Liver (tissue), 7 donors: ENCODE measurements at regions not wholly inside any gene's neighbourhood (a gene's known extent, or its start where the extent isn't known, plus 50 kb on each side); places are given as distances from the start of the nearest gene placed in this dataset.

Experiments used
- DNase-seq: peaks from one replicate; pipeline ENCODE4 v3.0.0-alpha.2; 2017; ENCODE audit warnings: low spot score
- H3K27ac ChIP-seq, 2 donors: one replicate each; pipeline ENCODE4 v1.7.0; 2013; ENCODE audit warnings: inconsistent platforms in 2 of 2, low read length in 2 of 2, control low read depth in 1 of 2, low read depth in 1 of 2, mild to moderate bottlenecking in 1 of 2
- H3K27me3 ChIP-seq, 4 donors: one replicate each; pipeline versions ENCODE4 v1.6.1 to v1.7.0; 2013; ENCODE audit warnings: low read length in 3 of 4, inconsistent platforms in 1 of 4, mild to moderate bottlenecking in 1 of 4, moderate library complexity in 1 of 4; ENCODE audit not compliant: control insufficient read depth in 4 of 4, insufficient read depth in 4 of 4
- H3K36me3 ChIP-seq, 4 donors: one replicate each; pipeline versions ENCODE4 v1.6.1 to v1.7.0; 2013; ENCODE audit warnings: low read length in 3 of 4, mild to moderate bottlenecking in 3 of 4, low read depth in 1 of 4, moderate library complexity in 1 of 4; ENCODE audit not compliant: control insufficient read depth in 4 of 4, insufficient read depth in 3 of 4
- H3K4me1 ChIP-seq, 4 donors: one replicate each; pipeline versions ENCODE4 v1.6.1 to v1.7.0; 2013; ENCODE audit warnings: low read length in 3 of 4, mild to moderate bottlenecking in 3 of 4, moderate library complexity in 1 of 4; ENCODE audit not compliant: control insufficient read depth in 4 of 4, insufficient read depth in 4 of 4
- H3K4me3 ChIP-seq, 3 donors: one replicate each; pipeline versions ENCODE4 v1.6.1 to v1.7.0; 2013; ENCODE audit warnings: low read length in 3 of 3, control low read depth in 1 of 3, low read depth in 1 of 3, mild to moderate bottlenecking in 1 of 3
- H3K9ac ChIP-seq, 2 donors: one replicate each; pipeline ENCODE4 v1.7.0; 2013; ENCODE audit warnings: low read length in 2 of 2, mild to moderate bottlenecking in 2 of 2, moderate library complexity in 2 of 2, control low read depth in 1 of 2, low read depth in 1 of 2
- H3K9me3 ChIP-seq, 4 donors: one replicate each; pipeline versions ENCODE4 v1.6.1 to v1.7.0; 2013; ENCODE audit warnings: low read length in 3 of 4; ENCODE audit not compliant: control insufficient read depth in 4 of 4
- EGR1 ChIP-seq, 2 donors: IDR thresholded peaks; 2 replicates each; pipeline ENCODE4 v1.6.1; 2016 to 2018; ENCODE audit warnings: antibody characterized with exemption in 2 of 2, low read depth in 2 of 2
- FOXA1 ChIP-seq: IDR thresholded peaks from 2 replicates; pipeline ENCODE4 v1.6.1; 2016; ENCODE audit warnings: antibody characterized with exemption
- FOXA2 ChIP-seq: IDR thresholded peaks from 2 replicates; pipeline ENCODE4 v1.6.1; 2016; ENCODE audit warnings: antibody characterized with exemption
- GABPA ChIP-seq, 2 donors: IDR thresholded peaks in 1 of 2; conservative IDR thresholded peaks in 1 of 2; 2 replicates each; pipeline ENCODE4 v1.6.1; 2016; ENCODE audit warnings: antibody characterized with exemption in 2 of 2, mild to moderate bottlenecking in 1 of 2, moderate library complexity in 1 of 2
- HNF4A ChIP-seq, 2 donors: conservative IDR thresholded peaks; 2 replicates each; pipeline ENCODE4 v1.6.1; 2016; ENCODE audit warnings: antibody characterized with exemption in 2 of 2, mild to moderate bottlenecking in 2 of 2
- JUND ChIP-seq, 2 donors: IDR thresholded peaks; 2 replicates each; pipeline ENCODE4 v1.6.1; 2016; ENCODE audit warnings: antibody characterized with exemption in 2 of 2
- NR2F2 ChIP-seq: IDR thresholded peaks from 2 replicates; pipeline ENCODE4 v1.6.1; 2016; ENCODE audit warnings: antibody characterized with exemption
- RAD21 ChIP-seq, 2 donors: IDR thresholded peaks; 2 replicates each; pipeline ENCODE4 v1.6.1; 2016; ENCODE audit warnings: antibody characterized with exemption in 2 of 2, mild to moderate bottlenecking in 2 of 2
- RXRA ChIP-seq, 2 donors: IDR thresholded peaks; 2 replicates each; pipeline ENCODE4 v1.6.1; 2017 to 2018; ENCODE audit warnings: antibody characterized with exemption in 2 of 2, mild to moderate bottlenecking in 1 of 2
- SP1 ChIP-seq: IDR thresholded peaks from 2 replicates; pipeline ENCODE4 v1.6.1; 2018; ENCODE audit warnings: antibody characterized with exemption, mild to moderate bottlenecking
- TAF1 ChIP-seq: conservative IDR thresholded peaks from 2 replicates; pipeline ENCODE4 v1.6.1; 2016; ENCODE audit warnings: antibody characterized with exemption, mild to moderate bottlenecking
- YY1 ChIP-seq: IDR thresholded peaks from 2 replicates; pipeline ENCODE4 v1.6.1; 2016; ENCODE audit warnings: antibody characterized with exemption, mild to moderate bottlenecking
- WGBS: extraction: QIAGEN DNeasy Blood & Tissue Kit; methylation state at CpG from one replicate; pipeline ENCODE4 v1.1.7; 2013; 5-methylcytosine and 5-hydroxymethylcytosine counted together
- TF ChIP-seq, protein P1 (sequence below): IDR thresholded peaks from 2 replicates; pipeline ENCODE4 v1.6.1; 2016; ENCODE audit warnings: antibody characterized with exemption
- TF ChIP-seq, protein P2 (sequence below): IDR thresholded peaks from 2 replicates; pipeline ENCODE4 v1.6.1; 2016; ENCODE audit warnings: antibody characterized with exemption, mild to moderate bottlenecking
- TF ChIP-seq, protein P3 (sequence below): IDR thresholded peaks from 2 replicates; pipeline ENCODE4 v1.6.1; 2016; ENCODE audit warnings: antibody characterized with exemption
- donor health status: healthy.
- donor health status: healthy.
- donor health status: healthy.
- donor health status: healthy.

DNA sequence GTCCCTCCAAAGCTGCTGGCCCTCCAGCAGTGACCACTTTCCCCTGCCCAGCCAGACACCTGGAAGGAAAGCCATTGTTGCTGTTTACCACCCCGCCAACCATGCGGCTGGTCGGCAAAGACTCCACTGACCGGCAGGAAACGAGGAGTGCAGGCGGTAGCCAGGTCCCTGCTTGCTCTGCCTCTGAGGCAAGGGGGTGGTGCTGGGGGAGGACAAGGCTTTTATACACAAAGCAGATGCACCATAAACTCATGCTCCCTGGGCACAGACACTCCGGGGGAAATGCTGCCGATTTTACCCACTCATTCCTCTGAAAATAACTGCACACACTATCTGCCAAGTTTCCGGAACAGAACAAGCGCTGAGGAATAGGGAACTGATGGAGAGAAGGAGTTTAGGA, 62.8 kb upstream of the GRIN2A start:
- no peaks in the 10 kb centered on the region for H3K27me3 ChIP-seq
- WGBS, result 69% methylated on average over 10 of the region's 10 CpGs
- no peak for DNase-seq
- no peak overlapping the region for H3K4me3 ChIP-seq
- no peaks in the 10 kb centered on the region for H3K9me3 ChIP-seq
- no peak overlapping the region for H3K9ac ChIP-seq
- no peak for TF ChIP-seq FOXA2
- no peak for TF ChIP-seq YY1
- TF ChIP-seq HNF4A (conservative IDR thresholded peaks at IDR 0.05), result no peak
- TF ChIP-seq, protein P1, sequence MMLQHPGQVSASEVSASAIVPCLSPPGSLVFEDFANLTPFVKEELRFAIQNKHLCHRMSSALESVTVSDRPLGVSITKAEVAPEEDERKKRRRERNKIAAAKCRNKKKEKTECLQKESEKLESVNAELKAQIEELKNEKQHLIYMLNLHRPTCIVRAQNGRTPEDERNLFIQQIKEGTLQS, result no peak
- TF ChIP-seq, protein P2, sequence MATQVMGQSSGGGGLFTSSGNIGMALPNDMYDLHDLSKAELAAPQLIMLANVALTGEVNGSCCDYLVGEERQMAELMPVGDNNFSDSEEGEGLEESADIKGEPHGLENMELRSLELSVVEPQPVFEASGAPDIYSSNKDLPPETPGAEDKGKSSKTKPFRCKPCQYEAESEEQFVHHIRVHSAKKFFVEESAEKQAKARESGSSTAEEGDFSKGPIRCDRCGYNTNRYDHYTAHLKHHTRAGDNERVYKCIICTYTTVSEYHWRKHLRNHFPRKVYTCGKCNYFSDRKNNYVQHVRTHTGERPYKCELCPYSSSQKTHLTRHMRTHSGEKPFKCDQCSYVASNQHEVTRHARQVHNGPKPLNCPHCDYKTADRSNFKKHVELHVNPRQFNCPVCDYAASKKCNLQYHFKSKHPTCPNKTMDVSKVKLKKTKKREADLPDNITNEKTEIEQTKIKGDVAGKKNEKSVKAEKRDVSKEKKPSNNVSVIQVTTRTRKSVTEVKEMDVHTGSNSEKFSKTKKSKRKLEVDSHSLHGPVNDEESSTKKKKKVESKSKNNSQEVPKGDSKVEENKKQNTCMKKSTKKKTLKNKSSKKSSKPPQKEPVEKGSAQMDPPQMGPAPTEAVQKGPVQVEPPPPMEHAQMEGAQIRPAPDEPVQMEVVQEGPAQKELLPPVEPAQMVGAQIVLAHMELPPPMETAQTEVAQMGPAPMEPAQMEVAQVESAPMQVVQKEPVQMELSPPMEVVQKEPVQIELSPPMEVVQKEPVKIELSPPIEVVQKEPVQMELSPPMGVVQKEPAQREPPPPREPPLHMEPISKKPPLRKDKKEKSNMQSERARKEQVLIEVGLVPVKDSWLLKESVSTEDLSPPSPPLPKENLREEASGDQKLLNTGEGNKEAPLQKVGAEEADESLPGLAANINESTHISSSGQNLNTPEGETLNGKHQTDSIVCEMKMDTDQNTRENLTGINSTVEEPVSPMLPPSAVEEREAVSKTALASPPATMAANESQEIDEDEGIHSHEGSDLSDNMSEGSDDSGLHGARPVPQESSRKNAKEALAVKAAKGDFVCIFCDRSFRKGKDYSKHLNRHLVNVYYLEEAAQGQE, result no peak
- H3K27ac ChIP-seq, result no peak overlapping the region
- no peaks in the 10 kb centered on the region for H3K36me3 ChIP-seq
- H3K4me1 ChIP-seq, result no peaks in the 10 kb centered on the region

DNA sequence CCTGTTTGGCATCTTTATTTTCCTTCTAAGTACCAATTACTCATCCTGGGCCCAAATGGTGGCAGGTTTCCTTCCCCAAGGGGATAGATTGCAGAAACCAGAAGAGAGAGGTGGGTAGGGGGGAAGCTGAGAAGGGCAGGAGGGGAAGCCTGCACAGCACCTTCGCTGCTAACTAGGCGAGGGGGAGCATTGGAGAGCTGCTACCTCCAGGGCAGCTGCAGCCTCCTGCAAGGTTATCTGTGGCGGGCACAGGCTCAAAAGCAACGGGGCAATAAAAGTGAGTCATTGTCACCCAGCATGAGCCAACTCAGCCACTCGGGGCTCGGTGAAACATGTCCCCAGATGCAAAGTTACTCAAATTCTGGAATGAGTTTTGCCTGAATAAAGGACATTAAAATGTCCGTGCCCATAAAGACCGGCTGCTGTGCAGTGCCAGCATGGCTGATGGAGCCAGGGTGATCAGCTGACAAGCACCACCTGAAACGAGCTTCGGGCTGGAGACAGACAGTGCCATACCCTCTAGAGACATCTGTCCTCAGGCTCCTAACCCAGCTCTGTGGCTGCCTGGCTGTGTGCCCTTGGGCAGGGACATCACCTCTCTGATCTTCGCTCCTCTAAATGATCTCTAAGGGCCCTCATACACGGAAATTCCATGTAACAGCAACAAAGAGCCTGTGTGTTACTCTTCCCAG, 68.1 kb upstream of the GRIN2A start:
- DNase-seq, result no peak
- Histone ChIP-seq H3K27ac (no peak overlapping the region), H3K4me3 (no peak overlapping the region), H3K9me3 (no peaks in the 10 kb centered on the region), H3K36me3 (no peaks in the 10 kb centered on the region), H3K9ac (no peak overlapping the region), H3K27me3 (no peaks in the 10 kb centered on the region), H3K4me1 (no peaks in the 10 kb centered on the region)
- TF ChIP-seq YY1 (no peak), FOXA2 (no peak), GABPA (IDR thresholded peaks at IDR 0.05 in 1 of 2, conservative IDR thresholded peaks at IDR 0.05 in 1 of 2) (no peak), NR2F2 (no peak), EGR1 (IDR thresholded peaks at IDR 0.05; ENCODE audit: low read depth in 2 of 2) (no peak), JUND (IDR thresholded peaks at IDR 0.05) (no peak), RAD21 (IDR thresholded peaks at IDR 0.05) (no peak), SP1 (no peak), RXRA (IDR thresholded peaks at IDR 0.05) (no peak), FOXA1 (no peak), TAF1 (no peak)
- TF ChIP-seq, protein P3, sequence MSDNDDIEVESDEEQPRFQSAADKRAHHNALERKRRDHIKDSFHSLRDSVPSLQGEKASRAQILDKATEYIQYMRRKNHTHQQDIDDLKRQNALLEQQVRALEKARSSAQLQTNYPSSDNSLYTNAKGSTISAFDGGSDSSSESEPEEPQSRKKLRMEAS, result no peak
- TF ChIP-seq, protein P1, result no peak
- TF ChIP-seq, protein P2, result no peak
- WGBS, result 73% methylated on average over 12 of the region's 12 CpGs
